ENCODE measurements at regions not wholly inside any gene's neighbourhood (a gene's known extent, or its start where the extent isn't known, plus 50 kb on each side); places are given as distances from the start of the nearest gene placed in this dataset.

- TF ChIP-seq RAD21 (IDR thresholded peaks at IDR 0.05 in 1 of 2, conservative IDR thresholded peaks at IDR 0.05 in 1 of 2; ENCODE audit: low read depth in 2 of 2, low read length in 2 of 2) (no peak), EZH2 (IDR thresholded peaks at IDR 0.05; ENCODE audit: low read depth, low read length, severe bottlenecking) (no peak), JUN (IDR thresholded peaks at IDR 0.05; ENCODE audit: low read depth, low read length) (no peak), CTCF (IDR thresholded peaks at IDR 0.05; ENCODE audit: control extremely low read depth in 1 of 3, insufficient read depth in 1 of 3, low read depth in 1 of 3, low read length in 3 of 3) (no peak), TBP (IDR thresholded peaks at IDR 0.05; ENCODE audit: low read depth, low read length) (no peak)
Measured at GRCh38 chr10:36688717-36689116, 436.7 kb upstream of the ANKRD30A start.
